ENCODE measurements at regions not wholly inside any gene's neighbourhood (a gene's known extent, or its start where the extent isn't known, plus 50 kb on each side); places are given as distances from the start of the nearest gene placed in this dataset.

DNA sequence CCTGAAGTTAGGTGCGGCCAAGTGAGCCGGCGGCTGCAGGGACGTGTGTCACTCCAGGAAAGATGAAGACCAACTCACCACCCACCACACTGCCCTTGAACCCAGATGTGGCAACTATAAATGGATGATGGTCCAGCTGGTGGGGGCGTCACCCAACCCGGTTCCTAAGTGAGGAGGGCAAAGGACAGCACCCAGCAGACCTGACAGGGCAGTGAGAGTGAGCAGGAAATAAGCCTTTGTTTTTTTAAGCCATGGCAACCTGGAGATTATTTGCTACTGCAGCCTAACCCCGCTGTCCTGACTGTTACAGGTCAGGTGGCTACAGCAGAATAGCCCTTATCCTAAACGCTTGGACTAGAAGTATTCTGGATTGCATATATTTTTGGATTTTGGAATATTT is 228.9 kb downstream of the CTTN start:
- TF ChIP-seq POLR2A (IDR thresholded peaks at IDR 0.05) = no peak
- TF ChIP-seq, protein P1, sequence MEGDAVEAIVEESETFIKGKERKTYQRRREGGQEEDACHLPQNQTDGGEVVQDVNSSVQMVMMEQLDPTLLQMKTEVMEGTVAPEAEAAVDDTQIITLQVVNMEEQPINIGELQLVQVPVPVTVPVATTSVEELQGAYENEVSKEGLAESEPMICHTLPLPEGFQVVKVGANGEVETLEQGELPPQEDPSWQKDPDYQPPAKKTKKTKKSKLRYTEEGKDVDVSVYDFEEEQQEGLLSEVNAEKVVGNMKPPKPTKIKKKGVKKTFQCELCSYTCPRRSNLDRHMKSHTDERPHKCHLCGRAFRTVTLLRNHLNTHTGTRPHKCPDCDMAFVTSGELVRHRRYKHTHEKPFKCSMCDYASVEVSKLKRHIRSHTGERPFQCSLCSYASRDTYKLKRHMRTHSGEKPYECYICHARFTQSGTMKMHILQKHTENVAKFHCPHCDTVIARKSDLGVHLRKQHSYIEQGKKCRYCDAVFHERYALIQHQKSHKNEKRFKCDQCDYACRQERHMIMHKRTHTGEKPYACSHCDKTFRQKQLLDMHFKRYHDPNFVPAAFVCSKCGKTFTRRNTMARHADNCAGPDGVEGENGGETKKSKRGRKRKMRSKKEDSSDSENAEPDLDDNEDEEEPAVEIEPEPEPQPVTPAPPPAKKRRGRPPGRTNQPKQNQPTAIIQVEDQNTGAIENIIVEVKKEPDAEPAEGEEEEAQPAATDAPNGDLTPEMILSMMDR (IDR thresholded peaks at IDR 0.05) = no peak
